OCI-LY7 (cell line): ENCODE measurements at regions not wholly inside any gene's neighbourhood (a gene's known extent, or its start where the extent isn't known, plus 50 kb on each side); places are given as distances from the start of the nearest gene placed in this dataset.
"Not testable (repeated sequence)": the region's sequence is repeated elsewhere in the genome, so short reads cannot be mapped to it uniquely, and the experiment has no call there.

ENCODE experiments used
- CTCF ChIP-seq: fragments of 200-600 bp; sonication (generic); conservative IDR thresholded peaks from 2 replicates; pipeline ENCODE4 v1.5.1; 2014; ENCODE audit warnings: mild to moderate bottlenecking, antibody characterized with exemption, low read length, moderate library complexity, mixed read lengths
- EZH2phosphoT487 ChIP-seq: fragments of 200-600 bp; sonication (generic); IDR thresholded peaks from 2 replicates; pipeline ENCODE4 v1.6.1; 2018; ENCODE audit warnings: low read depth, borderline replicate concordance, mild to moderate bottlenecking, mixed run types, antibody characterized with exemption, low read length, moderate library complexity, mixed read lengths

- TF ChIP-seq EZH2phosphoT487, CTCF: not testable (repeated sequence)
Observed at GRCh38 chr6:55927713-55928112, 52.3 kb upstream of the BMP5 start.
